Ovary (tissue), 3 donors: ENCODE measurements at regions not wholly inside any gene's neighbourhood (a gene's known extent, or its start where the extent isn't known, plus 50 kb on each side); places are given as distances from the start of the nearest gene placed in this dataset.

Experiments used
- CTCF ChIP-seq, 3 donors: fragments of 450-650 bp in 2 of 3; fragments of 200-600 bp in 1 of 3; IDR thresholded peaks; one replicate each; pipeline versions ENCODE4 v1.5.1 to v1.8.0; 2016 to 2022; ENCODE audit warnings: antibody characterized with exemption in 3 of 3, mild to moderate bottlenecking in 1 of 3
- EP300 ChIP-seq: sonication (generic); formaldehyde crosslinking; IDR thresholded peaks from one replicate; pipeline ENCODE4 v1.6.1; 2017; ENCODE audit warnings: antibody characterized with exemption
- POLR2A ChIP-seq: fragments of 450-650 bp; IDR thresholded peaks from one replicate; pipeline ENCODE4 v1.6.1; 2017; ENCODE audit warnings: antibody characterized with exemption, mild to moderate bottlenecking, moderate library complexity
- donor health status: DM: no; HTN: no; CAD: no.

- TF ChIP-seq CTCF (IDR thresholded peaks at IDR 0.05) = no peak
- TF ChIP-seq POLR2A = no peak
- no peak for TF ChIP-seq EP300
Observed at GRCh38 chr12:19688532-19688931, 249.2 kb downstream of the AEBP2 start.
